ENCODE measurements at regions not wholly inside any gene's neighbourhood (a gene's known extent, or its start where the extent isn't known, plus 50 kb on each side); places are given as distances from the start of the nearest gene placed in this dataset.
"Not testable (repeated sequence)": the region's sequence is repeated elsewhere in the genome, so short reads cannot be mapped to it uniquely, and the experiment has no call there.

DNA sequence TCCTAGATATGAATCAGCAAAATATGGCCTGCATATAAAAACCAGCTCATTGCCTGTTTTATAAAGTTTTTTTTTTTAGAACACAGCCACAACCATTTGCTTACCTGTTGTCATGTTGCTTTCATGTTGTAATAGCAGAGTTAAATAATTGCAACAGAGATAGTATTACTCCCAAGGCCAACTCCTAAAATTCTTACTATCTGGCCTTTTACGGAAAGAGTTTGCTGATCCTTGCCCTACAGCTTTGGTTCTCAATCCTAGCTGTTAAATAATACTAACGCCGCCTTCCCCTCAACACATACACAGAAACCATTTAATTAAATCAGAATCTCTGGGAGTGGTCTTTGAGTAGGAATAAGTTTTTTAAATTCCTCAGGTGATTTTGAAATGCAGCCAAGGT is 231.3 kb upstream of the TET2 start:
- DNase-seq (no peak), ATAC-seq (ENCODE audit: poor library complexity) (no peak)
- intact Hi-C loops (cut with DNase I) = no loop called here

DNA sequence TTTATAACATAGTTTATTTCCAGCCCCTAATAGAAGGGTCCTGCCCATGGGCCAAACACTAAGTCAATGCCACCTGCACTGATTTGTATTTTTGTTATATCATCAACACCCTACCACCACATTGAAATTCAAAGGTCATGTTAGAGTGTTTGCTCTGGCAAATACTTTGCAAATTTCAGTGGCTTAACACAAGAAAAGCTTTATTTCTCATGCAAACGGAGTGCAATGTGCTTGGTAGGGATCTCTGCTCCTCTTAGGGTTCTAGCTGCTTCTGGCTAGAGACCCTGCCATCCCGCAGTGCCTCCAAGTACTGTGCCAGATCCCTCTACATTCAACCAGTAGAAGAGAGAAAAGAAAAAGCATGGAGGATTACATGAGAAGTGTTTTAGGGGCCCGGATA is 230.8 kb upstream of the TET2 start:
- DNase-seq (no peak), ATAC-seq (ENCODE audit: poor library complexity) (no peak)
- intact Hi-C loops (cut with DNase I) = no loop called here

DNA sequence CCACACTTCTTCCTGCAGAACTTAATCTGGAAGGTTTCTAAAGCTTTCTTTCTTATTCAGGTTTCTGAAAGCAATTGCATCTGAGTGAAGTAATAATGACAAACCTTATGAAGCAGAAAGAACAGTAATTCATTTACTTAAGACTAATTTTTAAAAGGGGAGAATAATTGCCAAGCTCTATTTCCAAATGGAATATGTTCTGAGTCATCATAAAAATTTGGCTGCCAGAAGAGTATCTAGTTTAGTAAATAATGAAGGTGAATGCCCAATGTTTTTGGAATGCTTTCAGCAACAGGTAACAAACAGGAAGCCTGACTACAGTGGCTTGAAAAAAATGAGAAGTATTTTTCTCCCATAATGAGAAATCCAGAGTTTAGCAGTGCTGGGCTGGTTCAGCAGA is 227.3 kb upstream of the TET2 start:
- intact Hi-C loops (cut with DNase I) = no loop called here
- ATAC-seq (ENCODE audit: poor library complexity) = no peak
- DNase-seq = no peak

DNA sequence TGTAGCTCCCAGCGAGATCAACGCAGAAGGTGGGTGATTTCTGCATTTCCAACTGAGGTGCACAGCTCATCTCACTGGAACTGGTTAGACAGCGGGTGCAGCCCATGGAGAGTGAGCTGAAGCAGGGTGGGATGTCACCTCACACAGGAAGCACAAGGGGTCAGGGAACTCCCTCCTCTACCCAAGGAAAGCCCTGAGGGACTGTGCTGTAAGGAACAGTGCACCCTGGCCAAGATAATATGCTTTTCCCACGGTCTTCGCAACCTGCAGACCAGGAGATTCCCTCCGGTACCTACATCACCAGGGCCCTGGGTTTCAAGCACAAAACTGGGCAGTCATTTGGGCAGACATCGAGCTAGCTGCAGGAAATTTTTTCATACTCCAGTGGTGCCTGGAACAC is 216.4 kb upstream of the TET2 start:
- no peak for DNase-seq
- ATAC-seq (ENCODE audit: poor library complexity) = no peak
- intact Hi-C loops (cut with DNase I) = no loop called here

- ATAC-seq (ENCODE audit: poor library complexity); intact Hi-C loops (cut with DNase I): not testable (repeated sequence)
- DNase-seq = peak; percentile 39
Measured at GRCh38 chr4:104930745-104931736, 215.6 kb upstream of the TET2 start.

DNA sequence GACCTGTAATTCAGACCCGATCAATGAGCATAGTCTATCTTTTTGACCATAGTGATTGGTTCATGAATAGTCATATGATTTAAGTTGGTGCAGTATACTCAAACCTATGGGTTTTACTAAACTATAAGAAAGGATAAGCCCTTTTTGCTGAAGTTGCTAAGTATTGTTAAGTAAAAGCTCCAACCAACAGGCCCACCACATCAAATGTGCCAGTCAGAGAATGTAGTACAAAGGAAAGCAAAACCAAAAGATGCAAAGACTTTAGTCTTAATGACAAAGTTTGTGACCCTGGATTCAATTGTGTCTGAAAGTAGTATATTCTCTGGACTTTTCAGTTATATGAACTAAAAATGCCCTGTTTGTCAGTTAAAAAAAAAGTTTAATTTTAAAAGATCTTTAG is 208.1 kb upstream of the TET2 start:
- intact Hi-C loops (cut with DNase I) = no loop called here
- ATAC-seq (ENCODE audit: poor library complexity) (no peak), DNase-seq (no peak)

DNA sequence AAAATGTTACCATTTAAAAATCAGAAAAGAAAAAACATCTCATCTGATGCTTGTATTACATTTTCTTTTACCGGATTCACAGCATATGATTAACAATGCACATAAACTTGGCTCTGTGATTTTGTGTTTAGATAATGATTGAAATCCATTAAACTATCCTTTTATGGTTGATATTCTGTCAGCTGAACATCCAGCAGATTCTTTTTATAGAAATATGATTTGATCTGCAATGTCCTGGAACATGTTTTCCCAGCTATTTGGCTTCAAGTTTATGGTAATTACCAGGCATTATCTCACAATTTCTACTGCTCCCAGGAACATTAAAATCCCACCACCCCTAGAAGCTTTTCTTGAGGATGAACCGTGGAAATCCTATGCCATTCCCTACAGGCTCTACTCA is 205.7 kb upstream of the TET2 start:
- ATAC-seq (ENCODE audit: poor library complexity) (no peak), DNase-seq (no peak)
- intact Hi-C loops (cut with DNase I) = no loop called here

DNA sequence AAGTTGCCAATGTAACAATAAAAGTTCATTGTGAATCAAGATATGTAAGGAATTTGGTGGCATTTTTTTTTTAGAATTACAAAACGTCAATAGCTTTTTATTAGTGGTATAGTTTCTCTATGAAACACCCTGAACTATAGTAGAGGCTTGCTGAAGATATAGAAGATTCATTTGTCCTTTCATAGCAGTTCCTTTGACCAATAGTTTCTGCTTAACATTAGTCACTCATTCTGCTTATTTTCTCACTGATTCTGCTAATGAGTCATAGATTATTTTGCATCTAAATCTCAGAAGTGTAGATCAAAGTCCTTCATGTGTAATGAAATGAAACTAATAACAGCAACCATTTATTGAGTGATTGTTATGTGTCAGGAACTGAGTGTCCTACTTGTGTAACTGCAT is 205.0 kb upstream of the TET2 start:
- ATAC-seq (ENCODE audit: poor library complexity) = no peak
- DNase-seq = no peak
- intact Hi-C loops (cut with DNase I) = no loop called here

- DNase-seq = no peak
- no peak for ATAC-seq (ENCODE audit: poor library complexity)
- intact Hi-C loops (cut with DNase I) = no loop called here
Measured at GRCh38 chr4:104942990-104943743, 203.5 kb upstream of the TET2 start.

DNA sequence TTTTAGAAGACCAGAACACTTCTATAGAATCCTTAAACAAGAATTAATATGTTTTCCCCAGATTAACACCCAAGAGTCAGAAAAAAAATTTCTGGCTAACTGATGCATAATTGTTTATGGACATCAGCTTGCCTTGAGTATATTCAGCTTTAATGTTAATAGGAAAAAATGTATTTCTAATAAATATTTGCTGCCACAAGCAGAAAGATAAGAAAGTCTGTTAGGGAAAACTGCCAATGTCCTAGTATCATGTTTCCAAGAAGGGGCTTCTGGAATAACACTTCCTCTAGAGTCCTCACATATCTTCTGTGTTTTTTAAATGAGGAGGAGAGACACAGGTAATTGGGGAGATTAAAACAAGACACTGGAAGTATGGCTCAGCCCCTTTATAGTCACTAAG is 202.1 kb upstream of the TET2 start:
- no peak for ATAC-seq (ENCODE audit: poor library complexity)
- DNase-seq = no peak
- intact Hi-C loops (cut with DNase I) = no loop called here

DNA sequence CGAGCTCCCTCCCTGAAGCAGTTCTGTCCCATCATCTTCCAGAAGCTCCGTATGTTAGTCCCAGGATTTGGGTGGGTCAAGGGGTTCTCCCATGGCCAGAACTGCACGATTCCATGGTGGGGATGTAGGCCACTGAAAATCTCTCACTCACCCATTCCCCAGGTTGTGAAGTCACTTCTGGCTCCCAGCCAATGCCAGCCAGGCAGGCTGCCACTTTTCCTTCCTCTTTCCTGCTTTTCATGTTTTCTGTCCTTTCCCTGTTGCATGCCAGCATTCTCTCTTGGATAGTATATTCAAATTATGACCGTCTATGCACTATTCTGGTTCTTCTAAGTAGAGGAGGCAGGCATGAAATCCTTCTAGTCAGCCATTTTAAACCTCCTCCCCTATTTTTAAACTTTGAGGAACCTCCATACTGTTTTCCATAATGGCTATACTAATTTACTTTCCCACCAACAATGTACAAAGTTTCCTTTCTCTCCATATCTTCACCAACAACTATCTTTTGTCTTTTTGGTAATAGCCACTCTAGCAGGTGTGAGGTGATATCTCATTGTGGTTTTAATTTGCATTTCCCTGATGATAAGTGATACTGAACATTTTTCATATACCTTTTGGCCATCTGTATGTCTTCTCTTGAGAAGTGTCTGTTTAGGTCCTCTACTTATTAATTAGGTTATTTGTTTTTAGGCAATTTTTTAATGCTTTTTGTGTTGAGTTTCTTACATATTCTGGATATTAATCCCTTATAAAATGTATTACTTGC is 182.1 kb upstream of the TET2 start:
- ATAC-seq (ENCODE audit: poor library complexity) = no peak
- intact Hi-C loops (cut with DNase I) = no loop called here
- peak; percentile 58 for DNase-seq

DNA sequence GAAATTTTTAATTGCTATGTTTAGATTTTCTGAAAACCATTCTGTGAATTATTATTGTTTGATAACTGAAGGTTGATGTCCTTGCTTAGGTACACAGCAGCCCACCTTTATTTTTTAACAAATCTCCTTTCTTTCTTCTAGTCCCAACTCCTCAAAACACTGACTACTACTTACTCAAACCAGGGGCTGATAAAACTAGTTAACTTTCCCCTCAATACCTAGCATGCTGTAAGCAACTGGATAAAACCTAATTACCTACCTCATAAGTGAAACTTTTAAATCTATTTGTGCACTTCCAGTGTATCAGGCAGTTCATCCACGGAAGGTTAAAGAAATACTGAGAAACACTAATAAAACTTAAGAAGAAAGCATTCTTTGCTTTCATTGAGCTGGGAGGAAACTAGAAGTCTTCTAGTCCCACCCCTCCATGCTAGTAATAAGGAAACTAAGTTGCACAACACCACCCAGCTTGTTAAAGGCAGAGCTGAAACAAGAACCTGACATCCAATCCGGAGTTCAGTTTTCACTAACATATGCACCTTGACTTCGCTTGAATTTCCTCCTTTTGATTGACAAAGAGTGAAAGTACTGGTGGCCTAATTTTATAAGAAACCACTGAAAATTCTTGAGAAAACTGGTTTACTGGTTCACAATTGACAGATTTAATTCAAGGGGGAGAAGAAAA is 180.2 kb upstream of the TET2 start:
- intact Hi-C loops (cut with DNase I) = no loop called here
- ATAC-seq (ENCODE audit: poor library complexity) = peak; percentile 67
- DNase-seq = no peak

DNA sequence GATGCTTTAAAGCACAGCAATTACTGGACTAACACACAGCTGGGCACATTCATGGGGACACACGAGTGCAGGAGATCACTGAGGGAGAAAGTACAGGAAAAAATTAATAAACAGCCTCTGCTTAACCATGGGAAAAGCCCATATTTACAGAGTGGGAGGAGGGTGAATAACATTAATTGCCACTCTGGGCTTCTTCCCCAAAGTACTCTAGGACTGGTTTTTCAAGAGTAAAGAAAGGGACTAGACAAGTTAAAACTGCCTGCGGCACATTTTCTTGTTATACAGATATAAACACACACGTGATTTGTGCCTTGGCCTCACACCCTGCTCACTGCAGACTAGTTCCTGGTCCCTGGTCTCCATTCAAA is 179.7 kb upstream of the TET2 start:
- DNase-seq = no peak
- intact Hi-C loops (cut with DNase I) = no loop called here
- peak; percentile 41 for ATAC-seq (ENCODE audit: poor library complexity)

DNA sequence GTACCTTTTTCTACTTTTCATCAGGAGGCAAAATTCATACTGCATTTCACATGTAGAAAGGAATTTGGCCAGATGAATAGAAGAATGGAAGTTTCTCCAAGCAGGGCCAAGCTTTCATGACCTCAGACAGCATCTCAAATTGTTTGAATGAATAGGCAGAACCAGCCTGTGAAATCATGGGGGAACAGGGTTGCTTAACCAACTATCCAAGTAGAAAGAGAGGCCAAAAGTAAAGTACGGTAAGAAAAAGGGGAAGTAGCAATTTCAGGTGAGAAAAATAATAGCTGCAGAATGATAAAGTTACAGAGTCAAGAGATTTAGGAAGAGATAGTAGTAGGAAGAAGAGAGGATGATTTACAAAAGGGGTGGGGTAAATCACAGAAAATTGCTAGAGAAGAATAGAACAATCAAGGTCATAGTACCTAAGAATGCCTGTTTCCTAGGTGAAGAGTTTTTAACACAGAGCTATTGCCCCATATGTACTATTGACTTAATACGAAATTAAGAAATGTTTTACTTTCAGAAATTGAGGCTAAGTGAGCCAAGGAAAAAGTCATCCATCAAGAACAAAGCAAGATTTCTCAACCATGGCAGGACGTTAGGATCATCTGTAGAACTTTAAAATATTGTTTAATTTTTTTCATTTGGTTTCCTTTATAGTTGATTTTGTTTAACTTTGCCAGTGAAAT is 177.1 kb upstream of the TET2 start:
- ATAC-seq (ENCODE audit: poor library complexity) = no peak
- intact Hi-C loops (cut with DNase I) = no loop called here
- no peak for DNase-seq

- ATAC-seq (ENCODE audit: poor library complexity) = no peak
- intact Hi-C loops (cut with DNase I) = no loop called here
- no peak for DNase-seq
Measured at GRCh38 chr4:104971462-104971861, 175.2 kb upstream of the TET2 start.

DNA sequence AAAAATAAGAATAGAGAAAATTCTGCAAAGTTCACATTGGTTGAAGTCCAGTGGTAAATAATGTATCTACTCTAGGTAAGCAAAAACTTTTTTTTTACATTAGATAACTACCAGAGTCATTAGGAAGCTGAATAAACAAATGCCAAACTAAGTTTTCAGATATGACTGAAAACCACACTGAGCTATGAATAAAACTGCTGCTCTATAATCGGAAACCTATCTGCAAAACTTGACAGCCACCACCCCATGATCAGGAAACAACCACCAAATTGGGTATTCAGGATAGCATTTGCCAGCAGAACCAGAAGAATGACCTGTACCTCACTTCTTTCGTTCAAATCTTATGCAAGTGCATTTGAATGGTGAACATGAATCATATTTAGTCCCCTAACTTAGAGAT is 173.0 kb upstream of the TET2 start:
- DNase-seq = no peak
- ATAC-seq (ENCODE audit: poor library complexity) = no peak
- intact Hi-C loops (cut with DNase I) = no loop called here

GRCh38 chr4:104975617-104976016 is 171.1 kb upstream of the TET2 start:
- intact Hi-C loops (cut with DNase I) = no loop called here
- no peak for DNase-seq
- ATAC-seq (ENCODE audit: poor library complexity) = no peak

DNA sequence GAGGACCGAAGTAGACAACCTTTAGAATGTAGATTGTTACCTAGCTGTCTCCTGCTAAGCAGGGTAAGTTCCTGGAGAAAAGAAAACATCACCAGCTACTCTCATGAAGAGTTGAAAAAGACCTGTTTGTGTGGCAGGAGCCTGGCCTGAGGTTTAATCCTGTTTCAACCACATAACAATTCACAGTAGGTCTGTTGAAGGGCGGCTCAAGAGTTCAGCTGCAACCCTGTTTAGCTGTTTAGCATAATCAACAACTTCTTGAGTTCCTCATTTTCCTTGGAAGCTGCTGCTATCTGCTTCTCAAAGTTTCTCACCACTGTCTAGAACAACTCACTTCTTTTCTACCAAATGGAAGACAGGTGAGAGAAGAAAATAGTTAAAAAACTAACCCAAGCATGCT is 170.4 kb upstream of the TET2 start:
- intact Hi-C loops (cut with DNase I) = no loop called here
- ATAC-seq (ENCODE audit: poor library complexity) = no peak
- DNase-seq = no peak

Data from Right ventricle myocardium superior (tissue), 1 donor.